GM12892 (cell line): ENCODE measurements at regions not wholly inside any gene's neighbourhood (a gene's known extent, or its start where the extent isn't known, plus 50 kb on each side); places are given as distances from the start of the nearest gene placed in this dataset.

Source experiments
- POLR2A ChIP-seq: IDR thresholded peaks from 2 replicates; pipeline ENCODE4 v1.6.1; 2011; ENCODE audit warnings: low read depth, low read length, control low read depth
- POLR2AphosphoS5 ChIP-seq: IDR thresholded peaks from 2 replicates; pipeline ENCODE4 v1.6.1; 2011; ENCODE audit warnings: low read depth, low read length, control low read depth
- TAF1 ChIP-seq: IDR thresholded peaks from 2 replicates; pipeline ENCODE4 v1.6.1; 2011; ENCODE audit warnings: low read depth, mild to moderate bottlenecking, control low read depth, low read length, borderline replicate concordance

DNA sequence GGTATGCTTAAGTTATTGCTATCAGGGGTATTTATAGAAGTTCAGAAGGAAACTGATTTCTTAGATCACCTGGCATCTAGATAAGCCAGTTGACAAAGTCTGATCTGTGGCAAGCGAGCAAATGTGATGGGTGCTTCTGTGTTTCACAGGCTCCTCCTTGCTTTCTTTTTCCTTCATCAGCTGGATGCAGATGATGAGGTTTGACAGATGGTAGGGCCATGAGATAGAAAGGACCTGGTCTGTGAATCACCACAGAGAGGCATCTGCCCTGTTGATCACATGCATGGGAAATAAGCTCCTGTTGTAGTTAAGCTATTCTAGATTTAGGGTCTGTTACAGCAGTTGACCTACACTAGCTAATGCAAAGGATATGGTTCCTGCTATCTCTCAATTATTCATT is 372.0 kb downstream of the NEK10 start:
- TF ChIP-seq POLR2A (no peak), TAF1 (no peak), POLR2AphosphoS5 (no peak)
